GM23338 (cell line): ENCODE measurements at regions not wholly inside any gene's neighbourhood (a gene's known extent, or its start where the extent isn't known, plus 50 kb on each side); places are given as distances from the start of the nearest gene placed in this dataset.
"Not testable (repeated sequence)": the region's sequence is repeated elsewhere in the genome, so short reads cannot be mapped to it uniquely, and the experiment has no call there.

Experiments
- ATAC-seq: fragments of 200-7000 bp; cut with Tn5 transposase; 3 replicates; pipeline ENCODE4 v1.9.1; 2020
- DNase-seq: peaks from one replicate; pipeline ENCODE4 v3.0.0-alpha.2; 2015; ENCODE audit warnings: low spot score
- H2AFZ ChIP-seq: fragments of 200-600 bp; sonication (generic); 2 replicates; pipeline ENCODE4 v1.8.0; 2016; ENCODE audit warnings: antibody characterized with exemption, mild to moderate bottlenecking, moderate library complexity
- H3F3A ChIP-seq: fragments of 200-600 bp; sonication (generic); replicated peaks from 2 replicates; pipeline ENCODE4 v1.8.0; 2017; ENCODE audit warnings: antibody characterized with exemption, mixed run types, low read depth
- H3K27ac ChIP-seq: fragments of 200-600 bp; sonication (generic); 2 replicates; pipeline ENCODE4 v1.6.1; 2016; ENCODE audit warnings: low read depth
- H3K27me3 ChIP-seq: fragments of 200-600 bp; sonication (generic); 2 replicates; pipeline ENCODE4 v1.8.0; 2016; ENCODE audit warnings: mild to moderate bottlenecking, mixed run types, moderate library complexity; ENCODE audit not compliant: insufficient read depth
- H3K36me3 ChIP-seq: fragments of 200-600 bp; sonication (generic); 2 replicates; pipeline ENCODE4 v1.8.0; 2016; ENCODE audit warnings: mild to moderate bottlenecking; ENCODE audit not compliant: insufficient read depth
- H3K4me1 ChIP-seq: fragments of 200-600 bp; sonication (generic); 2 replicates; pipeline ENCODE4 v1.8.0; 2016; ENCODE audit warnings: mild to moderate bottlenecking, moderate library complexity; ENCODE audit not compliant: insufficient read depth
- H3K4me2 ChIP-seq: fragments of 200-600 bp; sonication (generic); 2 replicates; pipeline ENCODE4 v1.7.1; 2017; ENCODE audit warnings: mixed run types
- H3K4me3 ChIP-seq: fragments of 200-600 bp; sonication (generic); 2 replicates; pipeline ENCODE4 v1.6.1; 2016; ENCODE audit warnings: mixed run types
- H3K79me2 ChIP-seq: fragments of 200-600 bp; sonication (generic); replicated peaks from 2 replicates; pipeline ENCODE4 v1.8.0; 2017; ENCODE audit warnings: mild to moderate bottlenecking; ENCODE audit not compliant: insufficient read depth
- H3K9me2 ChIP-seq: fragments of 200-600 bp; sonication (generic); 2 replicates; pipeline ENCODE4 v1.8.0; 2017; ENCODE audit not compliant: insufficient read depth
- H4K20me1 ChIP-seq: fragments of 200-600 bp; sonication (generic); replicated peaks from 2 replicates; pipeline ENCODE4 v1.8.0; 2017; ENCODE audit warnings: mild to moderate bottlenecking; ENCODE audit not compliant: insufficient read depth
- H3K27ac Mint-ChIP-seq: 2 replicates; pipeline ENCODE4 v1.8.0; 2020; ENCODE audit warnings: inconsistent platforms, mild to moderate bottlenecking, moderate library complexity, mixed read lengths
- H3K27me3 Mint-ChIP-seq: 3 replicates; pipeline ENCODE4 v1.8.0; 2022; ENCODE audit warnings: low read depth, mild to moderate bottlenecking, moderate library complexity, mixed read lengths, inconsistent platforms; ENCODE audit not compliant: insufficient read depth, poor library complexity
- H3K36me3 Mint-ChIP-seq: 3 replicates; pipeline ENCODE4 v1.8.0; 2021; ENCODE audit warnings: low read depth, mild to moderate bottlenecking, inconsistent platforms, moderate library complexity, mixed read lengths
- H3K4me1 Mint-ChIP-seq: 3 replicates; pipeline ENCODE4 v1.8.0; 2020; ENCODE audit warnings: mild to moderate bottlenecking, inconsistent platforms, mixed read lengths
- H3K4me3 Mint-ChIP-seq: 3 replicates; pipeline ENCODE4 v1.8.0; 2021; ENCODE audit warnings: moderate library complexity, mild to moderate bottlenecking, inconsistent platforms, mixed read lengths
- H3K9me3 Mint-ChIP-seq: 3 replicates; pipeline ENCODE4 v1.8.0; 2020; ENCODE audit warnings: moderate library complexity, mild to moderate bottlenecking, inconsistent platforms, mixed read lengths
- CTCF ChIP-seq, 2 experiments: fragments of 200-600 bp in 1 of 2; sonication (generic) in 1 of 2; conservative IDR thresholded peaks; 2 replicates each; pipeline versions ENCODE4 v1.5.1 to v1.6.1; 2016 to 2017; ENCODE audit warnings: antibody characterized with exemption in 2 of 2, low read depth in 2 of 2, mild to moderate bottlenecking in 2 of 2, moderate library complexity in 1 of 2
- EZH2 ChIP-seq: fragments of 200-600 bp; sonication (generic); IDR thresholded peaks from one replicate; pipeline ENCODE4 v1.8.0; 2017; ENCODE audit warnings: antibody characterized with exemption, mild to moderate bottlenecking, low read depth; ENCODE audit not compliant: unreplicated experiment
- EZH2phosphoT487 ChIP-seq: fragments of 200-600 bp; sonication (generic); IDR thresholded peaks from one replicate; pipeline ENCODE4 v1.8.1; 2018; ENCODE audit warnings: antibody characterized with exemption; ENCODE audit not compliant: unreplicated experiment
- STAT1 ChIP-seq: IDR thresholded peaks from one replicate; pipeline ENCODE4 v1.6.1; 2016; ENCODE audit warnings: antibody characterized with exemption; ENCODE audit not compliant: unreplicated experiment
- ZNF462 ChIP-seq: fragments of 250-450 bp; sonication (Bioruptor Pico); IDR thresholded peaks from 2 replicates; pipeline ENCODE4 v1.5.0; 2020; ENCODE audit warnings: mild to moderate bottlenecking, moderate library complexity

- not testable (repeated sequence) for H3K27ac ChIP-seq, H3K4me3 Mint-ChIP-seq, H3F3A ChIP-seq, H2AFZ ChIP-seq, H4K20me1 ChIP-seq, DNase-seq, H3K27me3 ChIP-seq, H3K27me3 Mint-ChIP-seq, H3K4me1 Mint-ChIP-seq, H3K27ac Mint-ChIP-seq, H3K9me3 Mint-ChIP-seq, H3K9me2 ChIP-seq, H3K36me3 ChIP-seq, H3K79me2 ChIP-seq, H3K4me2 ChIP-seq, ATAC-seq, H3K4me1 ChIP-seq, H3K4me3 ChIP-seq
- H3K36me3 Mint-ChIP-seq = peaks cover 11% of the 10 kb centered on the region; the same call in 2 of the 3 replicates
Observed at GRCh38 chr13:69018173-69018572, 1089.5 kb upstream of the ATXN8OS start.

- TF ChIP-seq CTCF (conservative IDR thresholded peaks at IDR 0.05; ENCODE audit: low read depth in 2 of 2) = no peak
- TF ChIP-seq STAT1 = no peak
- TF ChIP-seq EZH2 = no peak
- TF ChIP-seq EZH2phosphoT487 = no peak
- TF ChIP-seq ZNF462 (CRISPR knock-in tag) = no peak
- peaks cover 8% of the 10 kb centered on the region; the same call in 2 of the 3 replicates for H3K36me3 Mint-ChIP-seq
- H3K9me3 Mint-ChIP-seq = 0 out of 3 replicates have a peak, but pooled peaks cover 3% of the 10 kb centered on the region
- Histone ChIP-seq H3K36me3 (no peaks in the 10 kb centered on the region), H3K79me2 (no peaks in the 10 kb centered on the region), H3F3A (no peaks in the 10 kb centered on the region), H3K27ac (no peak overlapping the region), H3K27me3 (no peaks in the 10 kb centered on the region), H4K20me1 (no peaks in the 10 kb centered on the region), H3K4me2 (no peak overlapping the region), H2AFZ (no peak overlapping the region), H3K9me2 (0 out of 2 replicates have a peak, but pooled peaks cover 4% of the 10 kb centered on the region), H3K4me3 (no peak overlapping the region), H3K4me1 (peaks cover 27% of the 10 kb centered on the region)
- H3K27ac Mint-ChIP-seq = no peak overlapping the region
- H3K27me3 Mint-ChIP-seq = no peaks in the 10 kb centered on the region
- H3K4me1 Mint-ChIP-seq = peaks cover 9% of the 10 kb centered on the region; the same call in 2 of the 3 replicates
- no peak for DNase-seq
- ATAC-seq = no peak
- H3K4me3 Mint-ChIP-seq = no peak overlapping the region
Observed at GRCh38 chr13:69010789-69011188, 1096.8 kb upstream of the ATXN8OS start.
